Left lobe of liver (tissue), 2 donors: ENCODE measurements at regions not wholly inside any gene's neighbourhood (a gene's known extent, or its start where the extent isn't known, plus 50 kb on each side); places are given as distances from the start of the nearest gene placed in this dataset.
A peak's percentile ranks its signal among the peaks of the same experiment; 100 is the strongest.

Experiments
- ATAC-seq: fragments of 200-7000 bp; cut with Tn5 transposase; one replicate; pipeline ENCODE4 v1.9.1; 2020; ENCODE audit warnings: mild to moderate bottlenecking, moderate library complexity
- DNase-seq: peaks from one replicate; pipeline ENCODE4 v3.0.0-alpha.2; 2020; ENCODE audit warnings: low spot score
- donor health status: DM: no; HTN: no; CAD: no; lungs with moderate emphysema.
- donor health status: DM: no; HTN: yes; CAD: no.

- ATAC-seq (no peak), DNase-seq (no peak)
Observed at GRCh38 chr9:90100014-90100413, 495.2 kb downstream of the GADD45G start.

DNA sequence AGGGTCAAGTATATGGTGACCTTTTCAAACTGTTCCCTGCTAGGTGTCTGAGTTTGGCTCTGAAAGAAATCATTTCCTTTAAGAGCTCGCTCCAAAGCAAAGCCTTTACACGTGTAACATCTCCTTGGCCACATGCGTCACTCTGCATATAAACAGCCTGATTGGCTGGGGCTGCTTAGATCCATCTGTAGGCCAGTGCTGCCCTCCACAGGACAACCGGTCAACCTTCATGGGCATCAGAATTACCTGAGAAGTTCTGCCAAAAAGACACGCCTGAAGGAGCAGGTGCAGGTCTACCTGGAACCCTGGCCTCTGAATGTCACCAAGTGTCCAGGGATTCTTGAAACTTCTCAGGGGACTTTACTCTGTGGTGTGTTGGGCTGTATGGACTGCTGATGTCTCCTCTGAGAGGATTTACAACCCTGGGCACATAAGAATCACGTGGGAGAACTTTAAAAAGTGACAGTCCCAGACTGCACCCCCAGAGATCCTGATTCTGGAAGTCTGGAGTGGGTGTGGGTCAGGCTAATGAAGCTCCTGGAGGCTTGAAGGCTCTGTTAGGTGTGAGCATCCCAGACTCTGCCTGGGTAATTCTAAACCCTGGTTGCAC lies 497.6 kb downstream of the GADD45G start:
- DNase-seq: peak; percentile 85
- peak; percentile 95 for ATAC-seq

- DNase-seq (no peak), ATAC-seq (no peak)
Observed at GRCh38 chr9:90103771-90104170, 499.0 kb downstream of the GADD45G start.

GRCh38 chr9:90105773-90106172 lies 501.0 kb downstream of the GADD45G start:
- ATAC-seq (no peak), DNase-seq (no peak)

DNA sequence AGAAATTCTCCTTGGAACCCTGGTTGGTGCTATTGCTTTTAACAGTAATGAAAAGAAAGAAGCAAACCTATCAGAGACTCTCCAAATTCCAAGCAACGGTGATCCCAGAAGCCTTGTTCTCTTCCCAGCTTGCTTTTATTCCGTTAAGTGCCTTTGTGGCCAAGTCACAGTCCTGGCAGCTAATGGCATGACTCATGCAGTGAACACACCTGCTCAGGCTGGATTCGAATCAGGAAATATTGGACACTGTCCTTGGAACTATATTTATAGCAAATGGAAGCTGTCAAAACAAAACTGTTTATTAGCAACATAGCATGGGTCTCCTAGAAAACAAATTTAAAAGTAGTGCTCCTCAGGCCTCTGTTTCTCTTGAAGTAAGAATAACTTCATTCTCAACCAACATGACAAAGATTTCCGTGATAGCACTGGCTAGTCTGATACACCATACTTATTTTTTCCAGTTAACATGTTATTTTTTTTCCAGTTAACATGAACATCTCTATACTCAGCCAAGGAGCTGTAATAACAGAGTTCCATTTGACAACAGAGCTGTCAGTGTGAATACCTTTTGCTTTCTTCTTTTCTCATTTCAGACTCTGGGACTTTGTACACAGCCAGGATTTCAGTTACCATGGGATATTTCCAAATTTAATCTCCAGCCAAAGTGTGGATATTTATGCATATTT lies 502.4 kb downstream of the GADD45G start:
- ATAC-seq (peak; percentile 85), DNase-seq (no peak)

DNA sequence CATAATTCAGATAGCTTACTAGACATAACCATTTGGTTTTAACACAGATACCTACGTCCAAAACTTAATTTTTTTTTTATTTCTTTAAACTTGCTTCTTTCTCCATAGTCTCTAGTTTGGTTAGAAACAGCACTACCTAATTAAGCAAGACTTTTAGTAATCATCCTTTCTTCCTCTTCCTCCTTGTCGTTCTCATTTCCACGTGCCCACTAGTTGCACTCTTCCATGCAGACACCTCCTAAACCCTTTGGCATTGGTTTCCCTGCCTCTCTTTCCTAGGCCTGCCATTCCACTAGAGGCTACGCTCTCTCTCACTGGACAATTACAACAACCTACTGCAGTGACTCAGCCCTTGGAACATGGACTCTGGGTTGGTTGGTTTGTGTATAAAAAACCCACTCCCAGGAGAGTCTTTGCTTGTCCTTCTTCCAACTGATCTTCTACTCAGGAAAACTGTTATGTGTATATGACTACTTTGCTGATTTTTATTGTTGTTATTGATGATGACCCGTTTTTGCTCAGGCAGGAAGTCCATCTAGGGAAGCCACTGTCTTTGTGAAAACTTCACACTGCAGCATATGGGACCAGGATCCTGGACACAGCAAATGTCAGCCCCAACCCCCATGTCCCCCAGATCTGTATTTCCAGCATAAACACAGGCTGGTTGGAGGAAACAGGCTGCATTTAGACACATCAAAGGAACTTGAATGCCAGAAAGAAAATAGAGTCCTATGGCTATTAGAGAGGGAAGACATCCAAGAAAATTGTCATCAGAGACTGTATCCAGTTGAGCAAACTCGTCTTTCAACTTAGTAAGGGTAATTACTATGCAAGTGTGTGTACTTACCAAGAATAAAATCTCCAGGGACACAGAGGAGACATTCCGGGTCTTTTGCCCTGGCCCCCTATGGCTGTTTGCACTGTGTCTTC lies 503.2 kb downstream of the GADD45G start:
- ATAC-seq: no peak
- DNase-seq: no peak

- no peak for DNase-seq
- ATAC-seq: no peak
Observed at GRCh38 chr9:90112788-90113187, 508.0 kb downstream of the GADD45G start.

- DNase-seq (no peak), ATAC-seq (no peak)
Observed at GRCh38 chr9:90114641-90115425, 510.0 kb downstream of the GADD45G start.

GRCh38 chr9:90121762-90122161 lies 517.0 kb downstream of the GADD45G start:
- ATAC-seq (no peak), DNase-seq (no peak)

DNA sequence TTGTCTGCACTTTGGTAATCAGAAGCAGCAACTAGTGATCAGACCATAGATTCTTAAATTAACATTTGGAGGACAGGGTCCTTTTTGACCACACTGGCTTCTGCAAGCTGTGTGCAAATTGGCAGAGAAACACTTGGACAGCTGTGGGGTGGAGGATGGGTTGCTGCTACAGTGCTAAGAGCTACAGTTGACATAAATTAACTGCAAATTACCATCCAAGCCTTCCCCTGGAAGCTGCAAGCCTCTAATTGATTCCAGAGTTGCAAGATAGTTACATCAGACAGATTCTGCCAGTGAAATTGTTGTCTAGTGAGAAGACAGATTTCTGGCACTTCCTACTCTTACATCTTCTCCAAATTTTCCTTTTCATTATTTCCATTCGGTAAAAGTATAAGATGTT lies 517.7 kb downstream of the DIRAS2 start:
- DNase-seq (no peak), ATAC-seq (no peak)

GRCh38 chr9:90127923-90128322 lies 514.7 kb downstream of the DIRAS2 start:
- DNase-seq (no peak), ATAC-seq (no peak)

- DNase-seq (no peak), ATAC-seq (no peak)
Observed at GRCh38 chr9:90128587-90129190, 513.9 kb downstream of the DIRAS2 start.

DNA sequence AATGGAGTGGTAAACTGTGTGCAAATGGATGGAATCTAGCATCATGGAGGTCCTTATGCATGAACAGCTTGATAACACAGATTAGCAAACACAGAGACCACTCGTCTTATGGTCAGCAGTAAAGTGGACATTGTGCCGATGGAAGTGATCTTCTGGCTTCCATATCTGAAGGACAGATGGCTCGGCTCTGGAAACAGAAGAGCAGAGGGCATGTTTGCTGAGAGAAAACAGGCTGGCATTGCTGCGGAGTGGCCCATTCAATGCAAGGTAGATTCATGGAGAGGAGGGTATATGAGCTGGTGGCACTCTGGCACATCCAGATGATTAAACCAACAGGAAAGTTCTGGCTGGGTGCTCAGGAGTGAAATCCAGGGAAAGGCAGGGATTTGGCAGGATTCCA lies 513.2 kb downstream of the DIRAS2 start:
- no peak for ATAC-seq
- DNase-seq: no peak

- ATAC-seq (no peak), DNase-seq (no peak)
Observed at GRCh38 chr9:90131568-90131967, 511.1 kb downstream of the DIRAS2 start.

- ATAC-seq: no peak
Observed at GRCh38 chr9:90132866-90133265, 509.8 kb downstream of the DIRAS2 start.

GRCh38 chr9:90137801-90138200 lies 504.8 kb downstream of the DIRAS2 start:
- DNase-seq: no peak
- ATAC-seq: no peak

More at GRCh38 chr9:90132866-90133265, 509.8 kb downstream of the DIRAS2 start:
- no peak for DNase-seq

DNA sequence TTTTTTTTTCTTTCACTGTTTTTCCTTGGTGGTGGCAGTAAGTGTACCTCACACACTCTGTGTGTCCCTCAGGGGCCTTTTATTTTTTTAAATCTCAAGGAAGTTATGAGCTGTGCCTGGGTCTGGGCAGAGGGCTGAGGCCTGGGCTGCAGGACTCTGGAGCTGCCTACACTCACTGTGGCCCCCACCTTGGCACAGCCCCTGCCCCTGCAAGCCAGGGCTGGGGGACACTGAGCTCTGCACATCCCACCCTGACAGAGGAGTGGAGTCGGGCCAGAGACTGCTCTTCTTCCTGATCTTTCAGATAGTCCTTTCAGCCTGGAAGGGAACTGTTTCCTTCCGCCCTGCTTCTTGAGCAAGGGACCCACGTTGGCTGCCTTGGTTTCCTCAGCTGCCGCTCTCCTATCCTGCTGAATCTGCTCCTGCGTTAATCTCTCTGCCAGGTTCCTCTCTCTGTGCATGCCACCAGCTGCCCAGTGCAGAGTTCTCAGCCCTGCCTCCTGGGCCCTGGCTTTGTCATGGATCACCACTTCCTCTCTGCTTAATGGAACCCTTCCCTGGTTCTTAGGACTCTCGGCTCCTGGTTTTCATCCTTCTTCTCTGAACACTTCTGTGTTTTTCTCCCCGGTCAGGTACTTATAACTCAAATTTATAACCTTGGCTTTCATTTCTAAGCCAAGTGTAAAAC lies 502.3 kb downstream of the DIRAS2 start:
- no peak for ATAC-seq
- no peak for DNase-seq

- ATAC-seq: peak; percentile 65
- DNase-seq: no peak
Observed at GRCh38 chr9:90141723-90142122, 500.9 kb downstream of the DIRAS2 start.

- ATAC-seq: peak; percentile 77
- DNase-seq: peak; percentile 53
Observed at GRCh38 chr9:90142580-90142979, 500.0 kb downstream of the DIRAS2 start.

DNA sequence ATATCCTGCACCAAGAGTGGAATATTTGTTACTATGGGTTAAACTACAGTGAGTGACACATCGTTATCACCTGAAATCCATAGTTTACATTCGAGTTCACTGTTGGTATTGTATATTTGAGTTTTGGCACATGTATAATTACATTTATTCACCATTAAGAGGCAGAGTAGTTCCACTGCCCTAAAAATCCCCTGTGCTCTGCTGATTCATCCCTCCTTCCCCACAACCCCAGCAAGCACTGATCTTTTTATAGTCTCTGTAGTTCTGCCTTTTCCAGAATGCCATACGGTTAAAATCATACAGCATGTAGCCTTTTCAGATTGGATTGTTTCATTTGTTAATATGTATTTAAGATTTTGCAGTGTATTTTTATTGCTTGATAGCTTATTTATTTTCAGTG lies 495.2 kb downstream of the DIRAS2 start:
- ATAC-seq (no peak), DNase-seq (no peak)
